H1 (cell line): ENCODE measurements at regions not wholly inside any gene's neighbourhood (a gene's known extent, or its start where the extent isn't known, plus 50 kb on each side); places are given as distances from the start of the nearest gene placed in this dataset.

Experiments used
- SP4 ChIP-seq: IDR thresholded peaks from 2 replicates; pipeline ENCODE4 v1.6.1; 2012; ENCODE audit warnings: low read length, inconsistent platforms
- TF ChIP-seq, protein P1 (sequence below): fragments of 300-600 bp; sonication (generic); IDR thresholded peaks from 2 replicates; pipeline ENCODE4 v1.7.1; 2012; ENCODE audit warnings: low read length, moderate library complexity, mild to moderate bottlenecking, inconsistent platforms; ENCODE audit not compliant: insufficient replicate concordance

DNA sequence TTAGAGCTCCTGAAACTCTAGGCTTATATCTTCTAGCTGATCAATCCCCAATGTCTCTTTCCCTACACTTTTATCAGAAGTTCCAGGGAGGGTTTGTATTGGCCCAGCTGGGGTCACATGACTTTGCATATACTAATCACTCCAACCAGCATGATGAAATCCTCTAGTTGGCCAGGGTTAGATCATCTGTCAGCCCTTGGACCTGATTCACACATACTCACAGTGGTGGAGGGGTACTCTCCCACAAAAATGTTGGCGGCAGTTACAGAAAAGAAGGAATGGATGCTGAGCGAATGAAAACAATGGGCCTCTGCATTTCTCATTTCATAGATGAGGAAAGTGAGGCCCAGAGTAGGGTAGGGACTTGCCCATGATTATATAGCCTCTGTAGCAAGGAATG is 151.1 kb downstream of the PJA1 start (continued):
- TF ChIP-seq, protein P1, sequence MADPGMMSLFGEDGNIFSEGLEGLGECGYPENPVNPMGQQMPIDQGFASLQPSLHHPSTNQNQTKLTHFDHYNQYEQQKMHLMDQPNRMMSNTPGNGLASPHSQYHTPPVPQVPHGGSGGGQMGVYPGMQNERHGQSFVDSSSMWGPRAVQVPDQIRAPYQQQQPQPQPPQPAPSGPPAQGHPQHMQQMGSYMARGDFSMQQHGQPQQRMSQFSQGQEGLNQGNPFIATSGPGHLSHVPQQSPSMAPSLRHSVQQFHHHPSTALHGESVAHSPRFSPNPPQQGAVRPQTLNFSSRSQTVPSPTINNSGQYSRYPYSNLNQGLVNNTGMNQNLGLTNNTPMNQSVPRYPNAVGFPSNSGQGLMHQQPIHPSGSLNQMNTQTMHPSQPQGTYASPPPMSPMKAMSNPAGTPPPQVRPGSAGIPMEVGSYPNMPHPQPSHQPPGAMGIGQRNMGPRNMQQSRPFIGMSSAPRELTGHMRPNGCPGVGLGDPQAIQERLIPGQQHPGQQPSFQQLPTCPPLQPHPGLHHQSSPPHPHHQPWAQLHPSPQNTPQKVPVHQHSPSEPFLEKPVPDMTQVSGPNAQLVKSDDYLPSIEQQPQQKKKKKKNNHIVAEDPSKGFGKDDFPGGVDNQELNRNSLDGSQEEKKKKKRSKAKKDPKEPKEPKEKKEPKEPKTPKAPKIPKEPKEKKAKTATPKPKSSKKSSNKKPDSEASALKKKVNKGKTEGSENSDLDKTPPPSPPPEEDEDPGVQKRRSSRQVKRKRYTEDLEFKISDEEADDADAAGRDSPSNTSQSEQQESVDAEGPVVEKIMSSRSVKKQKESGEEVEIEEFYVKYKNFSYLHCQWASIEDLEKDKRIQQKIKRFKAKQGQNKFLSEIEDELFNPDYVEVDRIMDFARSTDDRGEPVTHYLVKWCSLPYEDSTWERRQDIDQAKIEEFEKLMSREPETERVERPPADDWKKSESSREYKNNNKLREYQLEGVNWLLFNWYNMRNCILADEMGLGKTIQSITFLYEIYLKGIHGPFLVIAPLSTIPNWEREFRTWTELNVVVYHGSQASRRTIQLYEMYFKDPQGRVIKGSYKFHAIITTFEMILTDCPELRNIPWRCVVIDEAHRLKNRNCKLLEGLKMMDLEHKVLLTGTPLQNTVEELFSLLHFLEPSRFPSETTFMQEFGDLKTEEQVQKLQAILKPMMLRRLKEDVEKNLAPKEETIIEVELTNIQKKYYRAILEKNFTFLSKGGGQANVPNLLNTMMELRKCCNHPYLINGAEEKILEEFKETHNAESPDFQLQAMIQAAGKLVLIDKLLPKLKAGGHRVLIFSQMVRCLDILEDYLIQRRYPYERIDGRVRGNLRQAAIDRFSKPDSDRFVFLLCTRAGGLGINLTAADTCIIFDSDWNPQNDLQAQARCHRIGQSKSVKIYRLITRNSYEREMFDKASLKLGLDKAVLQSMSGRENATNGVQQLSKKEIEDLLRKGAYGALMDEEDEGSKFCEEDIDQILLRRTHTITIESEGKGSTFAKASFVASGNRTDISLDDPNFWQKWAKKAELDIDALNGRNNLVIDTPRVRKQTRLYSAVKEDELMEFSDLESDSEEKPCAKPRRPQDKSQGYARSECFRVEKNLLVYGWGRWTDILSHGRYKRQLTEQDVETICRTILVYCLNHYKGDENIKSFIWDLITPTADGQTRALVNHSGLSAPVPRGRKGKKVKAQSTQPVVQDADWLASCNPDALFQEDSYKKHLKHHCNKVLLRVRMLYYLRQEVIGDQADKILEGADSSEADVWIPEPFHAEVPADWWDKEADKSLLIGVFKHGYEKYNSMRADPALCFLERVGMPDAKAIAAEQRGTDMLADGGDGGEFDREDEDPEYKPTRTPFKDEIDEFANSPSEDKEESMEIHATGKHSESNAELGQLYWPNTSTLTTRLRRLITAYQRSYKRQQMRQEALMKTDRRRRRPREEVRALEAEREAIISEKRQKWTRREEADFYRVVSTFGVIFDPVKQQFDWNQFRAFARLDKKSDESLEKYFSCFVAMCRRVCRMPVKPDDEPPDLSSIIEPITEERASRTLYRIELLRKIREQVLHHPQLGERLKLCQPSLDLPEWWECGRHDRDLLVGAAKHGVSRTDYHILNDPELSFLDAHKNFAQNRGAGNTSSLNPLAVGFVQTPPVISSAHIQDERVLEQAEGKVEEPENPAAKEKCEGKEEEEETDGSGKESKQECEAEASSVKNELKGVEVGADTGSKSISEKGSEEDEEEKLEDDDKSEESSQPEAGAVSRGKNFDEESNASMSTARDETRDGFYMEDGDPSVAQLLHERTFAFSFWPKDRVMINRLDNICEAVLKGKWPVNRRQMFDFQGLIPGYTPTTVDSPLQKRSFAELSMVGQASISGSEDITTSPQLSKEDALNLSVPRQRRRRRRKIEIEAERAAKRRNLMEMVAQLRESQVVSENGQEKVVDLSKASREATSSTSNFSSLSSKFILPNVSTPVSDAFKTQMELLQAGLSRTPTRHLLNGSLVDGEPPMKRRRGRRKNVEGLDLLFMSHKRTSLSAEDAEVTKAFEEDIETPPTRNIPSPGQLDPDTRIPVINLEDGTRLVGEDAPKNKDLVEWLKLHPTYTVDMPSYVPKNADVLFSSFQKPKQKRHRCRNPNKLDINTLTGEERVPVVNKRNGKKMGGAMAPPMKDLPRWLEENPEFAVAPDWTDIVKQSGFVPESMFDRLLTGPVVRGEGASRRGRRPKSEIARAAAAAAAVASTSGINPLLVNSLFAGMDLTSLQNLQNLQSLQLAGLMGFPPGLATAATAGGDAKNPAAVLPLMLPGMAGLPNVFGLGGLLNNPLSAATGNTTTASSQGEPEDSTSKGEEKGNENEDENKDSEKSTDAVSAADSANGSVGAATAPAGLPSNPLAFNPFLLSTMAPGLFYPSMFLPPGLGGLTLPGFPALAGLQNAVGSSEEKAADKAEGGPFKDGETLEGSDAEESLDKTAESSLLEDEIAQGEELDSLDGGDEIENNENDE = no peak
- no peak for TF ChIP-seq SP4
